ENCODE measurements at regions not wholly inside any gene's neighbourhood (a gene's known extent, or its start where the extent isn't known, plus 50 kb on each side); places are given as distances from the start of the nearest gene placed in this dataset.

DNA sequence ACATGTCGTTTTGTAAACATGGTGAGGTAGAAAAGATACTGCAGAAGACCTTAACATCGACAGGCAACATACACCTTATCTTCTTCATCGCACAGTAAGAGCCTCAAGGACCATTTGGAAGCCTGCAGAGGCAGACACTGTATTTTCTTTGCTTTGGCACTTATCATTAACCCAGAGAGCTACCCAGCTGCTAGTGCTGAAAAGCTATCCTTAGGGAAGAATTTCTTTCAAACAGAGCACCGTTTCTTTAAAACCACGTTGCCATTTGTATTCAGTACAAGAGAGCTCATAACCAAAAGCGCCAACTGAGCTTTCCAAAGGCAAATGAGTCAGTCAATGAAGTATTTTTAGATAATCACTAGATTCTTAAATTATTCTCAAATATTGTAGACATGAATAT is 306.6 kb downstream of the EPM2A start (continued):
- TF ChIP-seq, protein P1, sequence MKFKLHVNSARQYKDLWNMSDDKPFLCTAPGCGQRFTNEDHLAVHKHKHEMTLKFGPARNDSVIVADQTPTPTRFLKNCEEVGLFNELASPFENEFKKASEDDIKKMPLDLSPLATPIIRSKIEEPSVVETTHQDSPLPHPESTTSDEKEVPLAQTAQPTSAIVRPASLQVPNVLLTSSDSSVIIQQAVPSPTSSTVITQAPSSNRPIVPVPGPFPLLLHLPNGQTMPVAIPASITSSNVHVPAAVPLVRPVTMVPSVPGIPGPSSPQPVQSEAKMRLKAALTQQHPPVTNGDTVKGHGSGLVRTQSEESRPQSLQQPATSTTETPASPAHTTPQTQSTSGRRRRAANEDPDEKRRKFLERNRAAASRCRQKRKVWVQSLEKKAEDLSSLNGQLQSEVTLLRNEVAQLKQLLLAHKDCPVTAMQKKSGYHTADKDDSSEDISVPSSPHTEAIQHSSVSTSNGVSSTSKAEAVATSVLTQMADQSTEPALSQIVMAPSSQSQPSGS (IDR thresholded peaks at IDR 0.05; ENCODE audit: low read length) = no peak
- TF ChIP-seq KDM4A (IDR thresholded peaks at IDR 0.05; ENCODE audit: low read depth, low read length, severe bottlenecking) = no peak

Data from H1 (cell line).